ENCODE measurements at regions not wholly inside any gene's neighbourhood (a gene's known extent, or its start where the extent isn't known, plus 50 kb on each side); places are given as distances from the start of the nearest gene placed in this dataset.

- H3K36me3 ChIP-seq (ENCODE audit: control insufficient read depth in 3 of 3, insufficient read depth in 2 of 3, low read depth in 1 of 3, low read length in 3 of 3), result no peaks in the 10 kb centered on the region
- H3K4me3 ChIP-seq (ENCODE audit: low read depth in 1 of 3, low read length in 3 of 3), result no peak overlapping the region
- FAIRE-seq (no peak), DNase-seq (no peak)
- no peaks in the 10 kb centered on the region for H3K4me1 ChIP-seq (ENCODE audit: control insufficient read depth in 3 of 3, insufficient read depth in 2 of 3, low read depth in 1 of 3, low read length in 2 of 3)
- H3K9me3 ChIP-seq (ENCODE audit: control insufficient read depth in 2 of 2, insufficient read depth in 1 of 2, low read depth in 1 of 2, low read length in 1 of 2), result no peaks in the 10 kb centered on the region
- WGBS, 3 donors, result 75 to 89% (median 87%) methylated on average over 1 of the region's 1 CpG
- H3K27ac ChIP-seq (ENCODE audit: low read depth in 1 of 3, low read length in 2 of 3), result no peak overlapping the region
- peaks cover 0 to 4% (median 0%) of the 10 kb centered on the region in 3 donors for H3K27me3 ChIP-seq (ENCODE audit: control insufficient read depth in 3 of 3, insufficient read depth in 3 of 3, low read length in 3 of 3)
Measured at GRCh38 chr11:133749841-133750240, 95.5 kb downstream of the SPATA19 start.

GRCh38 chr11:133747409-133747808 is 97.9 kb downstream of the SPATA19 start:
- 74 to 80% (median 76%) methylated on average over 13 of the region's 13 CpGs for WGBS, 3 donors
- H3K36me3 ChIP-seq (ENCODE audit: control insufficient read depth in 3 of 3, insufficient read depth in 2 of 3, low read depth in 1 of 3, low read length in 3 of 3), result no peaks in the 10 kb centered on the region
- no peaks in the 10 kb centered on the region for H3K4me1 ChIP-seq (ENCODE audit: control insufficient read depth in 3 of 3, insufficient read depth in 2 of 3, low read depth in 1 of 3, low read length in 2 of 3)
- no peaks in the 10 kb centered on the region for H3K9me3 ChIP-seq (ENCODE audit: control insufficient read depth in 2 of 2, insufficient read depth in 1 of 2, low read depth in 1 of 2, low read length in 1 of 2)
- no peak overlapping the region for H3K4me3 ChIP-seq (ENCODE audit: low read depth in 1 of 3, low read length in 3 of 3)
- DNase-seq (no peak), FAIRE-seq (no peak)
- H3K27ac ChIP-seq (ENCODE audit: low read depth in 1 of 3, low read length in 2 of 3), result no peak overlapping the region
- peaks cover 0 to 4% (median 0%) of the 10 kb centered on the region in 3 donors for H3K27me3 ChIP-seq (ENCODE audit: control insufficient read depth in 3 of 3, insufficient read depth in 3 of 3, low read length in 3 of 3)

GRCh38 chr11:133746663-133747306 is 98.5 kb downstream of the SPATA19 start:
- 66 to 72% (median 68%) methylated on average over 18 of the region's 18 CpGs for WGBS, 3 donors
- no peak overlapping the region for H3K27ac ChIP-seq (ENCODE audit: low read depth in 1 of 3, low read length in 2 of 3)

GRCh38 chr11:133745791-133746190 is 99.5 kb downstream of the SPATA19 start:
- FAIRE-seq, result no peak
- no peak for DNase-seq
- WGBS, 3 donors, result 68 to 73% (median 69%) methylated on average over 4 of the region's 4 CpGs
- Histone ChIP-seq H3K4me3 (ENCODE audit: low read depth in 1 of 3, low read length in 3 of 3) (no peak overlapping the region), H3K27me3 (ENCODE audit: control insufficient read depth in 3 of 3, insufficient read depth in 3 of 3, low read length in 3 of 3) (peaks cover 0 to 4% (median 0%) of the 10 kb centered on the region in 3 donors), H3K4me1 (ENCODE audit: control insufficient read depth in 3 of 3, insufficient read depth in 2 of 3, low read depth in 1 of 3, low read length in 2 of 3) (no peaks in the 10 kb centered on the region), H3K9me3 (ENCODE audit: control insufficient read depth in 2 of 2, insufficient read depth in 1 of 2, low read depth in 1 of 2, low read length in 1 of 2) (no peaks in the 10 kb centered on the region), H3K36me3 (ENCODE audit: control insufficient read depth in 3 of 3, insufficient read depth in 2 of 3, low read depth in 1 of 3, low read length in 3 of 3) (no peaks in the 10 kb centered on the region), H3K27ac (ENCODE audit: low read depth in 1 of 3, low read length in 2 of 3) (no peak overlapping the region)

More at GRCh38 chr11:133746663-133747306, 98.5 kb downstream of the SPATA19 start:
- H3K4me1 ChIP-seq (ENCODE audit: control insufficient read depth in 3 of 3, insufficient read depth in 2 of 3, low read depth in 1 of 3, low read length in 2 of 3), result no peaks in the 10 kb centered on the region
- DNase-seq, result no peak
- H3K27me3 ChIP-seq (ENCODE audit: control insufficient read depth in 3 of 3, insufficient read depth in 3 of 3, low read length in 3 of 3), result peaks cover 0 to 4% (median 0%) of the 10 kb centered on the region in 3 donors
- no peaks in the 10 kb centered on the region for H3K36me3 ChIP-seq (ENCODE audit: control insufficient read depth in 3 of 3, insufficient read depth in 2 of 3, low read depth in 1 of 3, low read length in 3 of 3)
- H3K9me3 ChIP-seq (ENCODE audit: control insufficient read depth in 2 of 2, insufficient read depth in 1 of 2, low read depth in 1 of 2, low read length in 1 of 2), result no peaks in the 10 kb centered on the region
- FAIRE-seq, result no peak
- H3K4me3 ChIP-seq (ENCODE audit: low read depth in 1 of 3, low read length in 3 of 3), result no peak overlapping the region

- no peak for FAIRE-seq
- WGBS, 3 donors, result 79 to 82% (median 80%) methylated on average over 3 of the region's 3 CpGs
Measured at GRCh38 chr11:133742353-133742752, 103.0 kb downstream of the SPATA19 start.

GRCh38 chr11:133740963-133741362 is 104.3 kb downstream of the SPATA19 start:
- DNase-seq (no peak), FAIRE-seq (no peak)
- H3K27me3 ChIP-seq (ENCODE audit: control insufficient read depth in 3 of 3, insufficient read depth in 3 of 3, low read length in 3 of 3), result no peaks in the 10 kb centered on the region
- no peaks in the 10 kb centered on the region for H3K36me3 ChIP-seq (ENCODE audit: control insufficient read depth in 3 of 3, insufficient read depth in 2 of 3, low read depth in 1 of 3, low read length in 3 of 3)
- no peaks in the 10 kb centered on the region for H3K9me3 ChIP-seq (ENCODE audit: control insufficient read depth in 2 of 2, insufficient read depth in 1 of 2, low read depth in 1 of 2, low read length in 1 of 2)
- no peak overlapping the region for H3K4me3 ChIP-seq (ENCODE audit: low read depth in 1 of 3, low read length in 3 of 3)
- 73 to 77% (median 75%) methylated on average over 12 of the region's 12 CpGs for WGBS, 3 donors
- no peak overlapping the region for H3K27ac ChIP-seq (ENCODE audit: low read depth in 1 of 3, low read length in 2 of 3)
- no peaks in the 10 kb centered on the region for H3K4me1 ChIP-seq (ENCODE audit: control insufficient read depth in 3 of 3, insufficient read depth in 2 of 3, low read depth in 1 of 3, low read length in 2 of 3)

More at GRCh38 chr11:133742353-133742752, 103.0 kb downstream of the SPATA19 start:
- no peaks in the 10 kb centered on the region for H3K4me1 ChIP-seq (ENCODE audit: control insufficient read depth in 3 of 3, insufficient read depth in 2 of 3, low read depth in 1 of 3, low read length in 2 of 3)
- H3K27me3 ChIP-seq (ENCODE audit: control insufficient read depth in 3 of 3, insufficient read depth in 3 of 3, low read length in 3 of 3), result no peaks in the 10 kb centered on the region
- H3K36me3 ChIP-seq (ENCODE audit: control insufficient read depth in 3 of 3, insufficient read depth in 2 of 3, low read depth in 1 of 3, low read length in 3 of 3), result no peaks in the 10 kb centered on the region
- DNase-seq, result no peak
- H3K4me3 ChIP-seq (ENCODE audit: low read depth in 1 of 3, low read length in 3 of 3), result no peak overlapping the region
- no peak overlapping the region for H3K27ac ChIP-seq (ENCODE audit: low read depth in 1 of 3, low read length in 2 of 3)
- H3K9me3 ChIP-seq (ENCODE audit: control insufficient read depth in 2 of 2, insufficient read depth in 1 of 2, low read depth in 1 of 2, low read length in 1 of 2), result no peaks in the 10 kb centered on the region

- Histone ChIP-seq H3K27me3 (ENCODE audit: control insufficient read depth in 3 of 3, insufficient read depth in 3 of 3, low read length in 3 of 3) (no peaks in the 10 kb centered on the region), H3K9me3 (ENCODE audit: control insufficient read depth in 2 of 2, insufficient read depth in 1 of 2, low read depth in 1 of 2, low read length in 1 of 2) (no peaks in the 10 kb centered on the region), H3K4me3 (ENCODE audit: low read depth in 1 of 3, low read length in 3 of 3) (no peak overlapping the region), H3K36me3 (ENCODE audit: control insufficient read depth in 3 of 3, insufficient read depth in 2 of 3, low read depth in 1 of 3, low read length in 3 of 3) (no peaks in the 10 kb centered on the region), H3K4me1 (ENCODE audit: control insufficient read depth in 3 of 3, insufficient read depth in 2 of 3, low read depth in 1 of 3, low read length in 2 of 3) (no peaks in the 10 kb centered on the region), H3K27ac (ENCODE audit: low read depth in 1 of 3, low read length in 2 of 3) (no peak overlapping the region)
- DNase-seq (no peak), FAIRE-seq (no peak)
Measured at GRCh38 chr11:133739481-133739880, 105.8 kb downstream of the SPATA19 start.

- DNase-seq (no peak), FAIRE-seq (no peak)
- no peaks in the 10 kb centered on the region for H3K27me3 ChIP-seq (ENCODE audit: control insufficient read depth in 3 of 3, insufficient read depth in 3 of 3, low read length in 3 of 3)
- no peaks in the 10 kb centered on the region for H3K9me3 ChIP-seq (ENCODE audit: control insufficient read depth in 2 of 2, insufficient read depth in 1 of 2, low read depth in 1 of 2, low read length in 1 of 2)
- H3K4me1 ChIP-seq (ENCODE audit: control insufficient read depth in 3 of 3, insufficient read depth in 2 of 3, low read depth in 1 of 3, low read length in 2 of 3), result no peaks in the 10 kb centered on the region
- no peak overlapping the region for H3K4me3 ChIP-seq (ENCODE audit: low read depth in 1 of 3, low read length in 3 of 3)
- H3K27ac ChIP-seq (ENCODE audit: low read depth in 1 of 3, low read length in 2 of 3), result no peak overlapping the region
- H3K36me3 ChIP-seq (ENCODE audit: control insufficient read depth in 3 of 3, insufficient read depth in 2 of 3, low read depth in 1 of 3, low read length in 3 of 3), result no peaks in the 10 kb centered on the region
- 63 to 81% (median 73%) methylated on average over 1 of the region's 1 CpG for WGBS, 3 donors
Measured at GRCh38 chr11:133738624-133739023, 106.7 kb downstream of the SPATA19 start.

- no peaks in the 10 kb centered on the region for H3K9me3 ChIP-seq (ENCODE audit: control insufficient read depth in 2 of 2, insufficient read depth in 1 of 2, low read depth in 1 of 2, low read length in 1 of 2)
- 76 to 81% (median 79%) methylated on average over 6 of the region's 6 CpGs for WGBS, 3 donors
- no peak overlapping the region for H3K27ac ChIP-seq (ENCODE audit: low read depth in 1 of 3, low read length in 2 of 3)
- H3K36me3 ChIP-seq (ENCODE audit: control insufficient read depth in 3 of 3, insufficient read depth in 2 of 3, low read depth in 1 of 3, low read length in 3 of 3), result no peaks in the 10 kb centered on the region
- no peak overlapping the region for H3K4me3 ChIP-seq (ENCODE audit: low read depth in 1 of 3, low read length in 3 of 3)
- no peak for FAIRE-seq
- H3K27me3 ChIP-seq (ENCODE audit: control insufficient read depth in 3 of 3, insufficient read depth in 3 of 3, low read length in 3 of 3), result no peaks in the 10 kb centered on the region
- H3K4me1 ChIP-seq (ENCODE audit: control insufficient read depth in 3 of 3, insufficient read depth in 2 of 3, low read depth in 1 of 3, low read length in 2 of 3), result no peaks in the 10 kb centered on the region
- no peak for DNase-seq
Measured at GRCh38 chr11:133733631-133734030, 111.7 kb downstream of the SPATA19 start.
